Activated CD4-positive, alpha-beta T cell treated with anti-CD3 and anti-CD28 coated beads, Interleukin-2, Interleukin-4, amounts not matched to agents 100 ng/mL and 50 ng/mL, durations not matched to agents 16 hours and 8 hours (primary cell): ENCODE measurements at regions not wholly inside any gene's neighbourhood (a gene's known extent, or its start where the extent isn't known, plus 50 kb on each side); places are given as distances from the start of the nearest gene placed in this dataset.
A peak's percentile ranks its signal among the peaks of the same experiment; 100 is the strongest.

Source experiments
- DNase-seq: peaks from one replicate; pipeline ENCODE4 v3.0.0-alpha.2; 2020; ENCODE audit warnings: low spot score

- no peak for DNase-seq
Observed at GRCh38 chr9:121550041-121550440, 50.4 kb upstream of the GGTA1 start.

DNA sequence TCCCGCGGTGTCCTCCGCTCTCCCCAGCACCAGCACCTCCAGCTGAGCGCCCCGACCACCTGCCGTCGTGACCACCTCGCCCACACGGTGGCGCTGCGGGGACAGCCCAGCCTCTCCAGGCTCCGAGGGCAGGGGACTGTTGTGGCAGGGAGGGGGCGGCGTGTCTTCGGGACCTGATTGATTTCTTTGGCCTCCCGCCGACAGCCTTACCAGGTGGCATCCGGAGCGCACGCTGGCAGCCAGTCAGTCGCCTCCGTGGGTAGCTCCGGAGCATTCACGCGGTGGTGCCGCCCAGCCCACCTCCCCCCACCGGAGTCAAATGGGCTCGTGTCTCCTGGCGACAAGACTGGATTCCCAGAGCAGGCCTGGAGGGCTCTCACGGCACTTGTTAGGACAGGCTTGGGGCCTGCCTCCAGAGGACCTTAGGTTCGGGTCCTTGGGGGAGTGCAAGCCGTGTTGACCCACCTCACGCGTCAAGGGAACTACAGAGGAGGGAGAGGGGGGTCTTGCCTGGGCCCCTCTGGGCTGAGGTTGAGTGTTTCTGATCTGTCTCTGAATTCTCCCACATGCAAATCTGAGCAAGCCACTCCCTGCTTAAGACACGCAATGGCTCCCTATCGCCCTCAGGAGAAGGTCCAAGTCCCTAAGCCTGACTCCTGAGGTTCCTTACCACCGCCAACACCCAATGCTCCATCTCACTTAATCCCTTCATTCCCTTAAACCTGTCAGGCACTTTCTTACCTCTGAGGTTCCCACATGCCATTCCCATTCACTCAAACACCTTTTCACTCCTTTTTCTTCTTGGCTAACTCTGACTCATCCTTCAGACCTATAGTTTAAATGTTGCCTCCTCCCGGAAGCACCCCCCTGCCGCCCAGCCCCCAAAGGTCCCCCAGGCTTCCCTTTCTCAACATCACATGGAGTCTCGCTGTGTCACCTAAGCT, 51.2 kb upstream of the GGTA1 start:
- DNase-seq, result peak; percentile 76

DNA sequence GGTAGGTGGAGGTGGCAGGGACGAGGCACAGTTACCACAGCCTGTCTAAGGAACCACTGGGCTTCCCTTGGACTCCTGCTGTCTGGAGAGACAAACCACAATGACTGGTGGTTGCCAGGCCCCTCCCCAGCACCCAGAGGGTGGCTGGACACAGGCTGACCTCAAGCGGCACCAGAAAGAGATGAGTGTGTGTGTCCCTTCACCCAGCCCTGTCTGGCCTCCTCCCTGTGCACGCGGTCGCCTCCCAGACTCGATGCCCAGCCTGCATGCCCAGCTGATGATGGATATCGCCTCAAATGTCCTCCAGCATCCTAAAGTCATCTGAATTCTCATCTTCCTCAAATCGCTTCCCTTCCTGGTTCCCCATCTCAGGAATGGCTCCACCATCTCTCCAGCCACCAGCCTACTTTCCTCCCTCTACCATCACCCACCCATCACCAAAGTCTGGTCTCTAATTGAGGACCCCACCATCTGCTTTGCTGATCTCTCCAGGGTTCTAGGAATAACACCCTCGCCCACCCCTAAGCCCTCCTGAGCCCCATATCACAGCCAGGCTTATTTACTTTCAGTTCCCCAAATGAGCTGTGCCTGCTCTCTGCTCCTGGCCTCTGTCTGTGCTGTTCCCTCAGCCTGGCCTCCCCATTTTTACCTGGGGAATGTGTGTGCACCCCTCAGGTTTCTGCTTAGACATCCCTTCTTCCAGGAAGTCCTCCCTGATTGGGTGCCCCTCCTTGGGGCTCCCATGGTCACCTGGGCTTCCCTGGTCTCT, 52.5 kb upstream of the GGTA1 start:
- DNase-seq, result no peak

- DNase-seq, result no peak
Observed at GRCh38 chr9:121556082-121556481, 56.4 kb upstream of the GGTA1 start.

DNA sequence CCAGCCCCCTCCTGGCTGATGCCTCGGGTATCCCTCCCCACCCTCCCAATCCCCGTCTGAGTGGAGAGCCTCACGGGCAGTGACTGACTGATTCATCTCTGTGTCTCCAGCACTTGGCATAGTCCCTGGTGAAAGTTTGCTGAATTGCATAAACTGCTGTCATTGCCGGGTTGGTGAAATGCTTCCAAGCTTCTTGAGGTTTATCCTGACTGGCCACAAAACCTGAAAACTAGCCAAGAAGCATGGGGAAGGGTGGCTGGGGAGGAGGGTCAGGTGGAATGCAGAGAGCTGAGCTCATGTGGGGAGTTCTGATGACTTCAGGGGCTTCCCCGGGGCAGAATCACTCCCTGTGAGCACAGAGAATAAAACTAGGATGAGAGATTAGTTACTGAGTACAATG, 56.9 kb upstream of the GGTA1 start:
- DNase-seq, result no peak

DNA sequence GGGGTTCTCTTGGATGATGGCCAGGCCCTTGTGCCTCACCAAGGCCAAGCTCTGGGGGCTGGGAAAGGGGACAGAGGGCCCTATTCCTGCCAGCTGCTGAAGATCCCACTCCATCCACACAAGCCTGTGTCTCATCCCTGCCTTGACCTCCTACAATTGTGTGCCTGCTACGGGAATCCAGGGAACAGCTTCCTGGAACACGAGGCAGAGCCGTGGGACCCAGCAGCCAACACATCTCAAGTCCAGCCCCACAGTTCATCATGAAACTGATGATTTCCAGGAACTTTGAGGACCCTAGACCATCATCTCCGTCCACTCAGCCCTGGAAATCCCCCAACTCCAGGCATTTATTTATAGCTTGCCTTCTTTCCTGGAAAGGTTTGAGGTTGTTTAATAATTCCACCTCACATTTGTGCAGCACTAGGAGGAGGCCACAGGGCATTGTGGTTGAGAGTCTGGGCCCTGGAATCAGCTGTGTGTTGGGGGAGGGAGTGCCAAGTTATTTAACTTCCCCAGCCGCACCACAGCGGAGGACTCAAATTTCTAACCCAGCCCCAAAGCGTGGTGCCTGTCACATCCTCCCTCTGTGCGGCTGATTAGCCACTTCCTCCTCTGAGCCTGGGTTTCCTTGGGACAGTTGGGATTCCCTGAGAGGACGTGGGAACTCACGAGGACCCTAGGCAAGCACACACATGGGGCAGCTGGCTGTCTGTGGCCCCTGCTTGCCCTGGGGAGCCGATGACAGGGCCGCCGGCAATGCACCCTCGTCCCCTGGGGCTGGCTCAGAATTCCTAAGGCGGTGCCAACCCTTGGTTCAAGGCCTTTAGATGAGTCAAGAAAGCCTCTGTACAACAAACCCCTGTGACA, 58.2 kb upstream of the GGTA1 start:
- peak; percentile 27 for DNase-seq

DNA sequence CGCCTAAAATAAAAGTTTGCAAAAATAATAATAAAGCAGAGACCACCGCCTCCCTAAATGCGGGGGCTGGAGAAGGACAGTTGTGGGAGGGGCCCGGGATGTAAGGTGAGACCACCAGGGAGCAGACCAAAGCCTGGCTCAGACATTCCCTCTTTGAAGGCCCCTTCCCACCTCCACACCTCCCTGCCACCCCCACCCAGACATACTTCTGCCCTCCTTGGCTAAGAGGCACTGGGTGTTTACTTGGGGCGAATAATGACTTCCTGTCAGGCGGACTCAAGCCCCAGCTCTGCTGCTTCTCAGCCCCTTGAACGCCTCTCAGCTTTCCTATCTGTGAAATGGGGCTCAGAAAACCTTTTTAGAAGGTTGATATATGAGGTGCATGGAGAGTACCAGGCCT, 58.8 kb upstream of the GGTA1 start:
- DNase-seq, result no peak

DNA sequence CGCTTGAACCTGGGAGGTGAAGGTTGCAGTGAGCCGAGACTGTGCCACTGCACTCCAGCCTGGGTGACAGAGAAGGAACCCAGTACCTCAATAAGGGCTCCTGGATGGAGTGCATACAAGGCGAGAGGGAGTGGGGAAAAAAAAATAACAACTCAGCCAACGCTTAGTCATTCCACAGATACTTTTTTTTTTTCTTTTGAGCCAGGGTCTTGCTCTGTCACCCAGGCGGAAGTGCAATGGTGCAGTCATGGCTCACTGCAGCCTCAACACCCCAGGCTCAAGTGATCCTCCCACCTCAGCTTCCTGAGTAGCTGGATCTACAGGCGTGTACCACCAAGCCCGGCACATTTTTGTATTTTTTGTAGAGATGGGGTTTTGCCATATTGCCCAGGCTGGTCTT, 59.5 kb upstream of the GGTA1 start:
- DNase-seq, result peak; percentile 5

GRCh38 chr9:121560921-121561320, 61.3 kb upstream of the GGTA1 start:
- DNase-seq, result no peak

DNA sequence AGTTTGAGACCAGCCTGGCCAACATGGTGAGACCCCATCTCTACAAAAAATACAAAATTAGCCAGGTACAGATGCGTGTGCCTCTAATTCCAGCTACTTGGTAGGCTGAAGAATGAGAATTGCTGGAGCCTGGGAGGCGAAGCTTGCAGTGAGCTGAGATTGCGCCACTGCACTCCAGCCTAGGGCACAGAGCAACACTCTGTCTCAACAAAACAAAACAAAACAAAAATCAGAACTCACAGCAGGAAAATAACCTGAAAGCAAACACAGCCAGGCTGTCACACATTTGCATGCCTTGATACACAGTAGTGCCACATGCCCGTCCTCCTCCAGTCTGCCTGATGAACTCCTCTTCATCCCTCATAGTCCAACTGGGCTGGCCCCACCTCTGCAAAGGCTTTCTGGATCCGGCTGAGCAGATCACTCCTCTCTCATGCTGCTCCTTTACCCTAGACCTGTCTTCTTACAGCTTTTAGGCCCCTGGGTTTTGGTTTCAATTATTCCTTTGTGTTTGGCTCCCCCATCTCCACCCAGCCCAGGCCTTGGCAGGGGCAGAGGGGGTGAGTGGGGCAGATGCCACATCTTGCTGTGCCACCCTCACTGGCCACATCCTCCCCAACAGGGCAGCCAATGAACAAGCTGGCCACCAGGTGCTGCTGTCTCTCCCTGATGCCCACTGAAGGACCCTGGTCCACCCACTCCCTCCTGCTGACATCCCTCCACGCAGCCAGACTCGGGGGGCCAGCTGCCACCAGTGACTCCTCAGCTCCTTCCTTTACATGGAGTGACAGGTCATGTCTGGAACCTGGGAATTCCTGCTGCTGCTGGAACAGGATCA, 62.0 kb upstream of the GGTA1 start:
- DNase-seq, result no peak

DNA sequence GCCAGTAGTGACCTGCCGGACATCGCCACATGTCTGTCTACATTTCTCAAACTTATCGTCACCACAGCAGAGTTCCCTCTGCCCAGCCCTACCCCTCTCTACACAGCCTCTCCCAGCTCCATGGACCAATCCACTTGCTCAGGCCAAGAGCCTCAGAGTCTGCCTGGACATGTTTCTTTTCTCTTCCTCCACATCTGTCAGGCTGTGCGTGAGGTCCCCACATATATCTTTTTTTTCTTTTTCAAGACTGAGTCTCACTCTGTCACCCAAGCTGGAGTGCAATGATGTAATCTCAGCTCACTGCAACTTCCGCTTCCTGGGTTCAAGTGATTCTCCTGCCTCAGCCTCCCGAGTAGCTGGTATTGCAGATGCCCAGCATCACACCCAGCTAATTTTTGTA, 62.7 kb upstream of the GGTA1 start:
- DNase-seq, result no peak

GRCh38 chr9:121563425-121563824, 63.8 kb upstream of the GGTA1 start:
- DNase-seq, result no peak

DNA sequence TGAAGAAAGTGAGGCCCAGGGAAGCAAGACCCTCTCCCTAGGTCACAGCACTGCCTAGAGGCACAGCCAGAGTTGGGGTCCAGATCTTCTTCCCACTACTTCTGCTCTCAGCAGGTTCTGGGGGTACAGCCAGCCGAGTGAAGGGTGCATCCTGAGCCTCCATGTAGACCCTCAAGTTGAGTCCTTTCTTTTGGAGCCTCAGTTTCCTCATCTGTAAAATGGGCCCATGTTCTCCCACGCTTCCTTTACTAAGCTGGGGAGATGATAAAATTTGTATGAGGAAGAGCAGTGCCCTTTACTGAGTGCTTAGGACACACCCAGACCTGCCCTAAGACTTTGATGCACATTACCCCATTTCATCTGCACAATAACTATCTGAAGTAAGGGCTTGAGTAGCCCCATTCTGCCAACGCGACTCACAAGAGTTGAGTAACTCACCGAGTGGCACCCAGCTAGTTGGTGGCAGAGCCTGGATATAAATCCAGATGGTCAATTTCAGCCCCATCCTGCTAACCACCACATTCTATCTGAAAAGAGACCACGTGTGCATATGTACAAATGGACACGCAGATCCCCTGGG, 64.3 kb upstream of the GGTA1 start:
- no peak for DNase-seq

GRCh38 chr9:121564504-121565260, 65.0 kb upstream of the GGTA1 start:
- no peak for DNase-seq

DNA sequence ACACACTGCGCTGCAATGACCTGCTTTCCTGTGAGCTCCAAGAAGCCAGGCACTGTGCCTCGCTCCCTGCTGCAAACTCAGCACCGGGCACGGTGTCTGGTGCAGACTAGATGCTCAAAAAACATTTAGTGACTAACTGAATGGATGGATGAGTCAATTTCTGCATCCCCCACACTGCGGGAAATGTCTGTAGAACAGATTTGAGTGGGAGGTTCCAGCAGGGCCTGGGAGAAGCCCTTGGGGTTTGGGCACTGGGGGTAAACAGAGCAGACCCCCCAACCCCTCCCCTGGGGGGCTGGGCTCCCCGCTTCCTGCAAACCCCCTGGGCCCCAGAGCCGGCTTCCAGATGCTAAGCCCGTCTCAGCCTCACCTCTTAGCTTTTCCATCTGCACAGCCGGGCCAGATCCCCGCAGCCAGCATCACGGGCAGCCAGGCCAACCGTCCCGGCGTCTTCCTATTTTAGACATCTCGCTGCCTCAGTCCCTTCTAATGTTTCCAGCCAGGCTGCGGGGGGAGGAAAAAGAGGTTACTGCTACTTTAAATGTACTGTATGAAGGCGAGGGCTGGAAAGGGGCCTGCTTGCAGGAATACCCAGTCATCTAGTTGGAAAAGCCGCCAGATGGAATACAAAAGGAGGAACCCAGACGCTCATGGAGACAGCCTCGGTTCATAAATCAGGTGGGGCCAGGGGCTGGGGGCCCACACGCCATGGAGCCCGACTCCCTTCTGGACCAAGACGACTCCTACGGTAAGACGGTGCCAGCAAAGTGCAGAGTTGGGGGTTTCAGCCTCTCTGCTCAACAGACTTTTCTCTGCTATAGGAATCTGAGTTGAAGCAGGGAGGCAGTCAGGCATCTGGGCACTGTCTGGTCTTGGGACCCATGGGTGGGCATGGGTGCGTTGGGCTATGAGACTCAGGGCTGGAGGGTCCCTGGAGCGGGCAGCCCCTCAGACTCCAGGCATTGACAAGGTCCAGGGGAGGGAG, 67.1 kb upstream of the GGTA1 start:
- DNase-seq, result no peak

DNA sequence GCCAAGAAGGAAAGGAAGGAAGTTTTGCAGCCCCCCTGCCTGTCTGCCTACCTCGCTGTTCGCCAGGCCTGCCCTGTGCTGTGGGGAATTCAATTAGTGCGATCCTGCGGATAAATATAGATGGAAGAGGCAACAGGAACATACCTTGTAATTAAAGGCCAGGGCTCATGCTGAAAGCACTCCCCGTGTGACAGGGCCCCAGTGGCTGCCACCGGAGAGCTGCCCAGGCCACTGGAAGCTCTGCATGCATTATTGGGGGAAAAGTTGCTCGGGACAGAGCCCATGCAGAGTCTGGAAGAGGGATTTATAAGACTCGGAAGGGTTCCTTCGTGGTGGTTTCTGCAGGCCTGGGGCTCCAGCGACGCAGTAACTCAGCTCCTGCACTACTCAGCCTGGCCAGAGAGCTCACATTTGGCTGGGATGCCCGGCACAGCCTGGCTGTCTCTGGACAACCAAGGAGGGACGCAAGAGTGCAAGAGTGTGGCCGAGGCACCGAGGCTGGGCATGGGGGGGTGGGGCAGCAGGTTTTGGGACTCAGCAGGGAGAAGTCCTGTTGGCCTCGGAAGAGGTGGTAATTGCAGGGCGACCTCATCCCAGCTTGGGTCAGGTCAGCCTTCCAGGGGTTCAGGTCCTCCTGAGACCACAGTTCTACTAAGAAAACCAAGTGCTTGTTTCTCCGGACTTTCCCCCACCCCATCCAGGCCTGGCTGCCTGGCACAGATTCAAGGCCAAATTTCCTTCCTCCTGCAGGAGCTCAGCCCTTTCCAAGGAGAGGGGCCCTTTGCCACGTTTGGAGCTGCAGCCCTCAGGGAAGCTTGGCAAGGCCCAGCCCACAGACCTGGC, 68.1 kb upstream of the GGTA1 start:
- no peak for DNase-seq

- no peak for DNase-seq
Observed at GRCh38 chr9:121568343-121569265, 69.0 kb upstream of the GGTA1 start.
